ENCODE measurements at regions not wholly inside any gene's neighbourhood (a gene's known extent, or its start where the extent isn't known, plus 50 kb on each side); places are given as distances from the start of the nearest gene placed in this dataset.

- no peak for DNase-seq (ENCODE audit: low spot score)
Observed at GRCh38 chr6:81813305-81813704, 60.8 kb upstream of the TENT5A start.

GRCh38 chr6:81812401-81812800, 59.9 kb upstream of the TENT5A start:
- DNase-seq (ENCODE audit: low spot score), result no peak

- no peak for DNase-seq (ENCODE audit: low spot score)
Observed at GRCh38 chr6:81808851-81809570, 56.5 kb upstream of the TENT5A start.

GRCh38 chr6:81806793-81807565, 54.5 kb upstream of the TENT5A start:
- no peak for DNase-seq (ENCODE audit: low spot score)

GRCh38 chr6:81802356-81802755, 49.9 kb upstream of the TENT5A start:
- no peak for DNase-seq (ENCODE audit: low spot score)
